KMS-11 (cell line): ENCODE measurements at regions not wholly inside any gene's neighbourhood (a gene's known extent, or its start where the extent isn't known, plus 50 kb on each side); places are given as distances from the start of the nearest gene placed in this dataset.

ENCODE experiments used
- H2AFZ ChIP-seq: fragments of 200-600 bp; sonication (generic); 2 replicates; pipeline ENCODE4 v1.6.1; 2016; ENCODE audit warnings: antibody characterized with exemption, mixed run types, low read depth
- H3K27ac ChIP-seq: fragments of 200-600 bp; sonication (generic); 2 replicates; pipeline ENCODE4 v1.6.1; 2016; ENCODE audit warnings: mild to moderate bottlenecking, mixed run types
- H3K27me3 ChIP-seq: fragments of 200-600 bp; sonication (generic); 2 replicates; pipeline ENCODE4 v1.6.1; 2017; ENCODE audit warnings: mild to moderate bottlenecking, low read depth, mixed run types, moderate library complexity; ENCODE audit not compliant: insufficient read depth
- H3K36me3 ChIP-seq: fragments of 200-600 bp; sonication (generic); 2 replicates; pipeline ENCODE4 v1.6.1; 2017; ENCODE audit warnings: mild to moderate bottlenecking, mixed run types; ENCODE audit not compliant: insufficient read depth
- H3K4me1 ChIP-seq: fragments of 200-600 bp; sonication (generic); 2 replicates; pipeline ENCODE4 v1.6.1; 2016; ENCODE audit warnings: mild to moderate bottlenecking, low read depth, mixed run types; ENCODE audit not compliant: poor library complexity, severe bottlenecking
- H3K4me2 ChIP-seq: fragments of 200-600 bp; sonication (generic); 2 replicates; pipeline ENCODE4 v1.7.0; 2016; ENCODE audit warnings: mild to moderate bottlenecking, mixed run types
- H3K4me3 ChIP-seq: fragments of 200-600 bp; sonication (generic); IDR thresholded peaks from 2 replicates; pipeline ENCODE4 v1.6.1; 2017; ENCODE audit warnings: low read depth, low read length, mixed read lengths; ENCODE audit not compliant: insufficient read depth
- H3K79me2 ChIP-seq: fragments of 200-600 bp; sonication (generic); 2 replicates; pipeline ENCODE4 v1.6.1; 2016; ENCODE audit warnings: low read depth, mixed run types; ENCODE audit not compliant: insufficient read depth
- H3K9ac ChIP-seq: fragments of 200-600 bp; sonication (generic); 2 replicates; pipeline ENCODE4 v1.6.1; 2016; ENCODE audit warnings: mild to moderate bottlenecking, mixed run types
- H4K20me1 ChIP-seq: fragments of 200-600 bp; sonication (generic); 2 replicates; pipeline ENCODE4 v1.6.1; 2016; ENCODE audit warnings: mild to moderate bottlenecking, mixed run types; ENCODE audit not compliant: insufficient read depth
- CTCF ChIP-seq: fragments of 200-600 bp; sonication (generic); conservative IDR thresholded peaks from 2 replicates; pipeline ENCODE4 v1.6.1; 2017; ENCODE audit warnings: low read depth, mild to moderate bottlenecking, antibody characterized with exemption, low read length, moderate library complexity, mixed read lengths

- Histone ChIP-seq H3K27ac (no peak overlapping the region), H3K9ac (no peak overlapping the region), H3K36me3 (no peaks in the 10 kb centered on the region), H3K4me1 (no peaks in the 10 kb centered on the region), H2AFZ (no peak overlapping the region), H3K79me2 (no peaks in the 10 kb centered on the region), H3K27me3 (no peaks in the 10 kb centered on the region), H4K20me1 (no peaks in the 10 kb centered on the region), H3K4me2 (no peak overlapping the region), H3K4me3 (no peak overlapping the region)
- no peak for TF ChIP-seq CTCF
Observed at GRCh38 chr5:57595523-57595991, 112.9 kb upstream of the ACTBL2 start.

GRCh38 chr5:57594436-57594835, 111.8 kb upstream of the ACTBL2 start:
- Histone ChIP-seq H2AFZ (no peak overlapping the region), H3K27ac (no peak overlapping the region), H3K4me3 (no peak overlapping the region), H3K79me2 (no peaks in the 10 kb centered on the region), H3K9ac (no peak overlapping the region), H3K27me3 (no peaks in the 10 kb centered on the region), H3K4me2 (no peak overlapping the region), H3K4me1 (no peaks in the 10 kb centered on the region), H3K36me3 (no peaks in the 10 kb centered on the region), H4K20me1 (no peaks in the 10 kb centered on the region)
- TF ChIP-seq CTCF, result no peak

GRCh38 chr5:57592236-57592635, 109.6 kb upstream of the ACTBL2 start:
- H3K27ac ChIP-seq, result no peak overlapping the region
- H3K27me3 ChIP-seq, result no peaks in the 10 kb centered on the region
- H3K4me3 ChIP-seq, result no peak overlapping the region
- H3K4me1 ChIP-seq, result no peaks in the 10 kb centered on the region
- no peak overlapping the region for H3K4me2 ChIP-seq
- no peaks in the 10 kb centered on the region for H3K36me3 ChIP-seq
- no peaks in the 10 kb centered on the region for H4K20me1 ChIP-seq
- no peaks in the 10 kb centered on the region for H3K79me2 ChIP-seq
- TF ChIP-seq CTCF, result no peak
- H3K9ac ChIP-seq, result no peak overlapping the region
- no peak overlapping the region for H2AFZ ChIP-seq

DNA sequence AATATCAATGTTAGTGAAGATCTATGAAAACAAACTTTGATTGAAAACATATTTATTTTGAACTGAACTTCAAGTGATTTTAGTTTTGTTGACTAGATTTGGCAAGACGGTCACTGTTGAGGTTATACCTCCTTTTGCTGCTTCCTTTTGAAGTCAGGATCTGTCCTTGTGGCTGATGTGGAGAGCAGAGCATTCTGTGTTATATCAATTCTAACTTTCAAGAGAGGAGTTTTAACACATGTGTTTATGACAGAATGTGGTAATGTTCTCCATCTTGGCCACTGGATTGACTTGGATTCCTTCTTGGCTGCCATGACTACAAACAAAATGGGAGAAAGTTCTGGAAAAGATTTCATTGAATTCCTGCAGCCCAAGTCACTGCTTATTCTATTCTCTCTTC, 104.0 kb upstream of the ACTBL2 start:
- Histone ChIP-seq H3K4me2 (no peak overlapping the region), H3K27ac (no peak overlapping the region), H3K27me3 (no peaks in the 10 kb centered on the region), H3K4me3 (no peak overlapping the region), H3K9ac (no peak overlapping the region), H3K79me2 (no peaks in the 10 kb centered on the region), H3K4me1 (no peaks in the 10 kb centered on the region), H4K20me1 (no peaks in the 10 kb centered on the region), H2AFZ (no peak overlapping the region), H3K36me3 (no peaks in the 10 kb centered on the region)
- TF ChIP-seq CTCF, result no peak

DNA sequence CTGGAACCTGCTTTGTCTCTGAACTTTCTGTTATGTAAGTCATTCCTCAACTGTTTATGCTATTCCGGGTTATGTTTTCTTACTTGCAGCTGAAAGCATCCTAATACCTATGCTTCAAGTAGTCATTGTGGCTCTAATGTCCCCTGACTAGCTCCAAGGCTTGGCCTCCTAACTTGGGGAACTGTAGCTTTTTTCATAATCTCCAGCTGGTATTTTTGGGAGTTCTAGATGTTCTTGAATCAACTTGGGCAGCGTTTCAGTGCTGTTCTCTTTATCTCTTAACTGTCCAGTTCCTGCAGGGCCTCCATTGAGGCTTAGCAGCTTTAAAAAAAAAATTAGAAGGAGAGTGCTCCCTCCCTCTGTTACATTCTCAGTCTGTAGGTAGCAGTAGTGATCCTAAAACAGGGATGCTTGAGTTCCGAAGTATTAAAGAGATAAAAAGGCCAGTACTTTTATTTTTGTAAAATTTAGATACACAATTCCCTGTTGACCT, 100.0 kb upstream of the ACTBL2 start:
- Histone ChIP-seq H3K27ac (no peak overlapping the region), H3K4me2 (no peak overlapping the region), H3K79me2 (no peaks in the 10 kb centered on the region), H3K9ac (no peak overlapping the region), H3K4me3 (no peak overlapping the region), H3K4me1 (no peaks in the 10 kb centered on the region), H3K36me3 (no peaks in the 10 kb centered on the region), H3K27me3 (no peaks in the 10 kb centered on the region), H4K20me1 (no peaks in the 10 kb centered on the region), H2AFZ (no peak overlapping the region)
- TF ChIP-seq CTCF, result no peak
